ENCODE measurements at regions not wholly inside any gene's neighbourhood (a gene's known extent, or its start where the extent isn't known, plus 50 kb on each side); places are given as distances from the start of the nearest gene placed in this dataset.

- TF ChIP-seq CTCF (IDR thresholded peaks at IDR 0.05; ENCODE audit: insufficient read depth, low read depth, low read length): no peak
- TF ChIP-seq EZH2 (IDR thresholded peaks at IDR 0.05; ENCODE audit: insufficient read depth, low read length): no peak
These were observed 988.3 kb downstream of the VRK1 start for GRCh38 chr14:97785495-97785894.

Measured in astrocyte (in vitro differentiated cells and primary cell).